A549 (cell line): ENCODE measurements at regions not wholly inside any gene's neighbourhood (a gene's known extent, or its start where the extent isn't known, plus 50 kb on each side); places are given as distances from the start of the nearest gene placed in this dataset.

Source experiments
- ATAC-seq, 2 experiments: fragments of 200-7000 bp in 1 of 2; fragments of >200 bp in 1 of 2; cut with Nextera tagmentation in 1 of 2; cut with Tn5 transposase in 1 of 2; 3 replicates each; pipeline versions ENCODE4 v1.8.0 to v1.9.1; 2018 to 2020; ENCODE audit warnings: mild to moderate bottlenecking in 1 of 2, moderate library complexity in 1 of 2
- CTCF ChIA-PET: fragments of 300-600 bp; sonication (Branson Sonifier 250); formaldehyde crosslinking; extraction: SDS; loops from one replicate; lab custom pipeline; 2021; ENCODE audit warnings: antibody characterized with exemption, inconsistent platforms; lab: Yijun Ruan, JAX
- POLR2A ChIA-PET: fragments of 350-600 bp; formaldehyde crosslinking; extraction: SDS; loops from one replicate; lab custom pipeline; 2021; ENCODE audit warnings: antibody characterized with exemption, inconsistent platforms; lab: Yijun Ruan, JAX
- DNase-seq, 2 experiments: peaks; one replicate each; pipeline versions ENCODE4 v3.0.0 to v3.0.0-alpha.2; 2011 to 2016; ENCODE audit warnings: low read depth in 1 of 2, low spot score in 1 of 2
- FAIRE-seq: peaks from 2 replicates; lab custom pipeline; 2011; peaks lifted over from hg19 to GRCh38; lab: Jason Lieb, UNC
- H3K27ac ChIP-seq, 2 experiments: fragments of >200 bp; sonication (Bioruptor Twin); formaldehyde crosslinking; 3 replicates each; pipeline ENCODE4 v1.5.1; 2016 to 2017
- H3K4me1 ChIP-seq: fragments of >200 bp; sonication (Bioruptor Twin); formaldehyde crosslinking; 3 replicates; pipeline ENCODE4 v1.6.1; 2016
- H3K4me2 ChIP-seq: fragments of >200 bp; sonication (Bioruptor Twin); formaldehyde crosslinking; 3 replicates; pipeline ENCODE4 v1.6.1; 2016
- H3K4me3 ChIP-seq: fragments of >200 bp; sonication (Bioruptor Twin); formaldehyde crosslinking; 3 replicates; pipeline ENCODE4 v1.5.1; 2016
- H3K9me3 ChIP-seq: fragments of >200 bp; sonication (Bioruptor Twin); formaldehyde crosslinking; 3 replicates; pipeline ENCODE4 v1.6.1; 2016
- CBX8 ChIP-seq: fragments of 200-600 bp; sonication (generic); IDR thresholded peaks from 2 replicates; pipeline ENCODE4 v1.6.1; 2016
- CEBPB ChIP-seq, 2 experiments: fragments of >200 bp in 1 of 2; sonication (Bioruptor Twin) in 1 of 2; formaldehyde crosslinking in 1 of 2; IDR thresholded peaks; 2 replicates each; pipeline ENCODE4 v1.6.1; 2012 to 2016
- CHD4 ChIP-seq: fragments of 200-600 bp; sonication (generic); IDR thresholded peaks from 2 replicates; pipeline ENCODE4 v1.6.1; 2016; ENCODE audit warnings: antibody characterized with exemption, mild to moderate bottlenecking, borderline replicate concordance
- EHF ChIP-seq: fragments of 250-450 bp; sonication (Bioruptor Pico); IDR thresholded peaks from 2 replicates; pipeline ENCODE4 v1.5.0; 2020; ENCODE audit warnings: mild to moderate bottlenecking
- FOSL2 ChIP-seq, 2 experiments: fragments of 450-650 bp in 1 of 2; fragments of >200 bp in 1 of 2; sonication (Bioruptor Twin) in 1 of 2; formaldehyde crosslinking; IDR thresholded peaks; 2 replicates each; pipeline versions ENCODE4 v1.5.0 to v1.6.1; 2016 to 2020; ENCODE audit warnings: mild to moderate bottlenecking in 1 of 2, moderate library complexity in 1 of 2
- FOXS1 ChIP-seq: fragments of 250-450 bp; sonication (Bioruptor Pico); IDR thresholded peaks from 2 replicates; pipeline ENCODE4 v1.5.0; 2020; ENCODE audit warnings: mild to moderate bottlenecking, moderate library complexity
- GATA3 ChIP-seq: IDR thresholded peaks from 2 replicates; pipeline ENCODE4 v1.6.1; 2012; ENCODE audit warnings: borderline replicate concordance
- HEYL ChIP-seq: fragments of 250-450 bp; sonication (Bioruptor Pico); IDR thresholded peaks from 2 replicates; pipeline ENCODE4 v1.8.0; 2021; ENCODE audit warnings: mild to moderate bottlenecking, moderate library complexity
- HOXA7 ChIP-seq: fragments of 250-450 bp; sonication (Bioruptor Pico); IDR thresholded peaks from 2 replicates; pipeline ENCODE4 v1.5.0; 2020; ENCODE audit warnings: mild to moderate bottlenecking, moderate library complexity
- HOXB5 ChIP-seq: fragments of 250-450 bp; sonication (Bioruptor Pico); IDR thresholded peaks from 2 replicates; pipeline ENCODE4 v1.5.0; 2020; ENCODE audit warnings: mild to moderate bottlenecking, moderate library complexity
- JUNB ChIP-seq: fragments of >200 bp; sonication (Bioruptor Twin); formaldehyde crosslinking; IDR thresholded peaks from 2 replicates; pipeline ENCODE4 v1.6.1; 2016
- KDM1A ChIP-seq: fragments of 200-600 bp; sonication (generic); IDR thresholded peaks from 2 replicates; pipeline ENCODE4 v1.6.1; 2016; ENCODE audit warnings: low read depth, mild to moderate bottlenecking
- MAFK ChIP-seq: fragments of 450-650 bp; IDR thresholded peaks from 2 replicates; pipeline ENCODE4 v1.6.1; 2014; ENCODE audit not compliant: partially characterized antibody
- MAZ ChIP-seq: fragments of 150-350 bp; IDR thresholded peaks from 2 replicates; pipeline ENCODE4 v1.6.1; 2014; ENCODE audit warnings: antibody characterized with exemption, low read depth, low read length, borderline replicate concordance
- MYC ChIP-seq: IDR thresholded peaks from 2 replicates; pipeline ENCODE4 v1.6.1; 2012; ENCODE audit warnings: mild to moderate bottlenecking, inconsistent platforms, low read length, improper control_type of control experiment, borderline replicate concordance
- NFE2L2 ChIP-seq: fragments of 150-350 bp; conservative IDR thresholded peaks from 2 replicates; pipeline ENCODE4 v1.6.1; 2014; ENCODE audit warnings: low read length
- PHF8 ChIP-seq: fragments of 200-600 bp; sonication (generic); IDR thresholded peaks from 2 replicates; pipeline ENCODE4 v1.6.1; 2016; ENCODE audit warnings: low read depth, mild to moderate bottlenecking, antibody characterized with exemption, moderate library complexity, borderline replicate concordance
- POLR2A ChIP-seq: IDR thresholded peaks from 2 replicates; pipeline ENCODE4 v1.6.1; 2012; ENCODE audit warnings: mild to moderate bottlenecking, low read length
- POLR2AphosphoS2 ChIP-seq: conservative IDR thresholded peaks from 2 replicates; pipeline ENCODE4 v1.6.1; 2012; ENCODE audit warnings: low read length, improper control_type of control experiment, inconsistent platforms
- RARB ChIP-seq: fragments of 250-450 bp; sonication (Bioruptor Pico); IDR thresholded peaks from 2 replicates; pipeline ENCODE4 v1.8.0; 2021; ENCODE audit warnings: mild to moderate bottlenecking, moderate library complexity
- RFX5 ChIP-seq: fragments of 450-650 bp; IDR thresholded peaks from 2 replicates; pipeline ENCODE4 v1.7.1; 2014; ENCODE audit warnings: antibody characterized with exemption, mild to moderate bottlenecking, moderate library complexity
- SMC3 ChIP-seq: fragments of >200 bp; sonication (Bioruptor Twin); formaldehyde crosslinking; IDR thresholded peaks from 3 replicates; pipeline ENCODE4 v1.6.1; 2018; ENCODE audit warnings: inconsistent platforms
- SREBF2 ChIP-seq: fragments of 450-650 bp; IDR thresholded peaks from 2 replicates; pipeline ENCODE4 v1.6.1; 2014; ENCODE audit warnings: mild to moderate bottlenecking, moderate library complexity
- TFCP2L1 ChIP-seq: fragments of 250-450 bp; sonication (Bioruptor Pico); IDR thresholded peaks from 2 replicates; pipeline ENCODE4 v1.5.0; 2021; ENCODE audit warnings: mild to moderate bottlenecking
- ZNF302 ChIP-seq: fragments of 250-450 bp; sonication (Bioruptor Pico); IDR thresholded peaks from 2 replicates; pipeline ENCODE4 v1.9.0; 2021; ENCODE audit warnings: inconsistent platforms, mild to moderate bottlenecking, moderate library complexity
- ZSCAN20 ChIP-seq: fragments of 250-450 bp; sonication (Bioruptor Pico); IDR thresholded peaks from 2 replicates; pipeline ENCODE4 v1.8.0; 2022; ENCODE audit warnings: mild to moderate bottlenecking, moderate library complexity
- WGBS: methylation state at CpG from one replicate; pipeline ENCODE4 v1.1.6; 2017; ENCODE audit errors: missing lambda C conversion rate; 5-methylcytosine and 5-hydroxymethylcytosine counted together
- TF ChIP-seq, protein P1 (sequence below): fragments of 150-350 bp; IDR thresholded peaks from 2 replicates; pipeline ENCODE4 v1.6.1; 2014; ENCODE audit warnings: low read depth, mild to moderate bottlenecking, low read length
- TF ChIP-seq, protein P2 (sequence below): fragments of 250-450 bp; sonication (Bioruptor Pico); IDR thresholded peaks from 2 replicates; pipeline ENCODE4 v1.5.0; 2020; ENCODE audit warnings: low read depth, mild to moderate bottlenecking, moderate library complexity
- TF ChIP-seq, protein P3 (sequence below): fragments of >200 bp; sonication (Bioruptor Twin); formaldehyde crosslinking; IDR thresholded peaks from 3 replicates; pipeline ENCODE4 v1.5.1; 2016
- TF ChIP-seq, protein P4 (sequence below): fragments of 450-650 bp; IDR thresholded peaks from 2 replicates; pipeline ENCODE4 v1.6.1; 2014; ENCODE audit warnings: antibody characterized with exemption

DNA sequence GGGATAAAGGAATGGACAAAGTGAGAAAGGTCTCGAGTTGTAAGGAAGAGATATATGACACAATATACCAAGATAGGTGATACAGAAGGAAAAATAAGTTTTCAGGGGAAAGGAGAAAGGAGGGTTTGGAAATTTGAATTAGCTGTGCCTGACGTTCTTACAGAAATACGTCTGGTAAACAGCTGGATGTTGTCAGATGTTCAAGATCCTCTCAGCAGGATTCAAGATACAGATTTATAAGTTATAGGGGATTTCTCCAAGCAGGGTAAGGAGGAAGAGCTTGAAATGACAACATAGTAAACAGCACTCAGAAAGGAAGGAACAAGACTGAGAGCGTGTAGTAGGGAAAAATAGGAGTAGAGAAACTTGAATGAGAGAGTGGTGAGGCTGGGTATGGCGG, 1184.1 kb downstream of the TYW1 start:
- Histone ChIP-seq H3K4me3 (no peak overlapping the region), H3K9me3 (no peaks in the 10 kb centered on the region), H3K4me2 (no peak overlapping the region), H3K27ac (no peak overlapping the region), H3K4me1 (peaks cover 5% of the 10 kb centered on the region)
- CTCF ChIA-PET: no interaction called here
- FAIRE-seq (no peak), DNase-seq (no peak), ATAC-seq (no peak)
- POLR2A ChIA-PET: no interaction called here
- TF ChIP-seq HEYL (no peak), HOXB5 (CRISPR knock-in tag) (no peak), ZNF302 (CRISPR knock-in tag) (no peak), JUNB (no peak), RFX5 (no peak), FOXS1 (CRISPR knock-in tag) (no peak), KDM1A (no peak), CBX8 (no peak), CEBPB (IDR thresholded peaks at IDR 0.05) (no peak), PHF8 (no peak), TFCP2L1 (CRISPR knock-in tag) (no peak), NFE2L2 (no peak)
- TF ChIP-seq, protein P1, sequence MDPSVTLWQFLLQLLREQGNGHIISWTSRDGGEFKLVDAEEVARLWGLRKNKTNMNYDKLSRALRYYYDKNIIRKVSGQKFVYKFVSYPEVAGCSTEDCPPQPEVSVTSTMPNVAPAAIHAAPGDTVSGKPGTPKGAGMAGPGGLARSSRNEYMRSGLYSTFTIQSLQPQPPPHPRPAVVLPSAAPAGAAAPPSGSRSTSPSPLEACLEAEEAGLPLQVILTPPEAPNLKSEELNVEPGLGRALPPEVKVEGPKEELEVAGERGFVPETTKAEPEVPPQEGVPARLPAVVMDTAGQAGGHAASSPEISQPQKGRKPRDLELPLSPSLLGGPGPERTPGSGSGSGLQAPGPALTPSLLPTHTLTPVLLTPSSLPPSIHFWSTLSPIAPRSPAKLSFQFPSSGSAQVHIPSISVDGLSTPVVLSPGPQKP: no peak
- TF ChIP-seq, protein P2, sequence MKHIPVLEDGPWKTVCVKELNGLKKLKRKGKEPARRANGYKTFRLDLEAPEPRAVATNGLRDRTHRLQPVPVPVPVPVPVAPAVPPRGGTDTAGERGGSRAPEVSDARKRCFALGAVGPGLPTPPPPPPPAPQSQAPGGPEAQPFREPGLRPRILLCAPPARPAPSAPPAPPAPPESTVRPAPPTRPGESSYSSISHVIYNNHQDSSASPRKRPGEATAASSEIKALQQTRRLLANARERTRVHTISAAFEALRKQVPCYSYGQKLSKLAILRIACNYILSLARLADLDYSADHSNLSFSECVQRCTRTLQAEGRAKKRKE: no peak
- WGBS: 65% methylated on average over 5 of the region's 5 CpGs

DNA sequence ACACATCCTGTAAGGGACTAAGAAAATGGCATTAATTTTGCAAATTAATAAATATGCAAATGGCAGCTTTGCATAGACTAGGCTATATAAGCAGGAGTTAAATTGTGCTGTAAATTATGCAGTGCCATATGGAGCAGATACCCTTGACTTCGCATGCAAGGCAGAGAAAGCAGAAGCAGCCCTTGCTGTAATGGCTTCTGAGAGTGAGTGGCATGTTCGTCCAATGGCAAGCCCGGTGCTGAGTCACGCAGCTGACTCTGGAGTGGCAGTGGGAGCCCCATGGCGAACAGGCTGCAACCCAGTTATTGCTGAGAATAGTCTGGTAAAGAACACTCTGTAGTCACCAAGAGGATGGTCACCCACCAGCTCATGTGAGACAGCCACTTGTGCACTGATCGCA, 1186.5 kb downstream of the TYW1 start:
- H3K4me2 ChIP-seq: no peak overlapping the region
- 73% methylated on average over 6 of the region's 6 CpGs for WGBS
- TF ChIP-seq POLR2A (no peak), SREBF2 (no peak), POLR2AphosphoS2 (no peak), MAZ (no peak), CHD4 (no peak)
- TF ChIP-seq, all 56 proteins: peak for 0
- ChIA-PET POLR2A (no interaction called here), CTCF (interaction anchor here (0.6 to 1.3 kb wide), 2 partner anchors 22 to 806 kb away, joined by 3 read pairs; no protein-coding TSS in a partner anchor)
- FAIRE-seq (no peak), DNase-seq (no peak), ATAC-seq (no peak)
- H3K9me3 ChIP-seq: no peaks in the 10 kb centered on the region
- H3K4me1 ChIP-seq: no peaks in the 10 kb centered on the region
- no peak overlapping the region for H3K27ac ChIP-seq
- no peak overlapping the region for H3K4me3 ChIP-seq

DNA sequence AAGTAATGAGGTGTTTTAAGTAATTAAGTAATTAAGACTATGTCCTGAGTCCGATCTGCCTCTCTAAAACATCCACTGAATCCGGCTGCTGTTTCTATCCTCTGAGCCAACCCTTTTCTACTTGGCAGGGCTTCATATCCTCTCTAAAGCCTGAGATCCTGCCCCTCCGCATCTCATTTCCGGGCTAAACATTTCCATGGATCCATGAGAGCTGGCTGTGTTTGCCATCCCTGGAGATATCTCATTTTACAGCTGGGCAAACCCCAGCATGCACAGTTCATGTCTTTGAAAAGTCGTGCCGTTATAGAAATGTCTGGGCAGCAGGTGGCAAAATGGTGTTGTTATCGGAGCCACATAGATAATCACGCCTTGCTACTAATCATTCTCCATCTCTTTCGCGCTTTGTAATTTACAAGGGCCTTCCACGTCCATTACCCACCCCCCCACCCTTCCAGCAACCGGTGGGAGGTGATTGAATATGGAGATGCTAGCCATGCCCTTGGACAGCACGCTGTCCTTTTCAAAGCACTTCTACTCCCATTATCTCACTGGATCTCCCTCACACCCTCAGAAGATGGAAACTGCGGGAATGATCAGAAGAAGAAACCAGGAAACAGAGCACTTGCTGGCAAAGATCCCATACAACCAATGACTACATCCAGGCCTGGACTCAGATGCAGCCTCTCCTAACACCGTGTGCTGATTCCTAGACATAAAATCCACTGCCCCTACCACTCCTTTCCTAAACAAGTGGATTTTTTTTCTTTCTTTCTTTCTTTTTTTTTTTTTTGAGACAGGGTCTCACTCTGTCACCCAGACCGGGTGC, 1189.2 kb downstream of the TYW1 start:
- H3K9me3 ChIP-seq: no peaks in the 10 kb centered on the region
- ATAC-seq: no peak
- WGBS: 67% methylated on average over 16 of the region's 16 CpGs
- no peaks in the 10 kb centered on the region for H3K4me1 ChIP-seq
- no peak for DNase-seq
- no peak overlapping the region for H3K4me2 ChIP-seq
- H3K27ac ChIP-seq: no peak overlapping the region
- POLR2A ChIA-PET: no interaction called here
- CTCF ChIA-PET: interaction anchor here (1.8 kb wide), 1 partner anchor 561 kb away, joined by 3 read pairs; no protein-coding TSS in a partner anchor
- FAIRE-seq: no peak
- H3K4me3 ChIP-seq: no peak overlapping the region
- no peak for TF ChIP-seq ZSCAN20 (CRISPR knock-in tag)
- no peak for TF ChIP-seq FOSL2 (IDR thresholded peaks at IDR 0.05)
- no peak for TF ChIP-seq FOSL2 (CRISPR knock-in tag; IDR thresholded peaks at IDR 0.05)
- no peak for TF ChIP-seq MAFK
- TF ChIP-seq CHD4: no peak
- no peak for TF ChIP-seq RFX5
- TF ChIP-seq, protein P3, sequence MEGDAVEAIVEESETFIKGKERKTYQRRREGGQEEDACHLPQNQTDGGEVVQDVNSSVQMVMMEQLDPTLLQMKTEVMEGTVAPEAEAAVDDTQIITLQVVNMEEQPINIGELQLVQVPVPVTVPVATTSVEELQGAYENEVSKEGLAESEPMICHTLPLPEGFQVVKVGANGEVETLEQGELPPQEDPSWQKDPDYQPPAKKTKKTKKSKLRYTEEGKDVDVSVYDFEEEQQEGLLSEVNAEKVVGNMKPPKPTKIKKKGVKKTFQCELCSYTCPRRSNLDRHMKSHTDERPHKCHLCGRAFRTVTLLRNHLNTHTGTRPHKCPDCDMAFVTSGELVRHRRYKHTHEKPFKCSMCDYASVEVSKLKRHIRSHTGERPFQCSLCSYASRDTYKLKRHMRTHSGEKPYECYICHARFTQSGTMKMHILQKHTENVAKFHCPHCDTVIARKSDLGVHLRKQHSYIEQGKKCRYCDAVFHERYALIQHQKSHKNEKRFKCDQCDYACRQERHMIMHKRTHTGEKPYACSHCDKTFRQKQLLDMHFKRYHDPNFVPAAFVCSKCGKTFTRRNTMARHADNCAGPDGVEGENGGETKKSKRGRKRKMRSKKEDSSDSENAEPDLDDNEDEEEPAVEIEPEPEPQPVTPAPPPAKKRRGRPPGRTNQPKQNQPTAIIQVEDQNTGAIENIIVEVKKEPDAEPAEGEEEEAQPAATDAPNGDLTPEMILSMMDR: no peak
- TF ChIP-seq SMC3: no peak
- no peak for TF ChIP-seq RARB
- no peak for TF ChIP-seq GATA3
- TF ChIP-seq EHF: no peak
- no peak for TF ChIP-seq POLR2A
- TF ChIP-seq JUNB: no peak
- TF ChIP-seq, protein P4, sequence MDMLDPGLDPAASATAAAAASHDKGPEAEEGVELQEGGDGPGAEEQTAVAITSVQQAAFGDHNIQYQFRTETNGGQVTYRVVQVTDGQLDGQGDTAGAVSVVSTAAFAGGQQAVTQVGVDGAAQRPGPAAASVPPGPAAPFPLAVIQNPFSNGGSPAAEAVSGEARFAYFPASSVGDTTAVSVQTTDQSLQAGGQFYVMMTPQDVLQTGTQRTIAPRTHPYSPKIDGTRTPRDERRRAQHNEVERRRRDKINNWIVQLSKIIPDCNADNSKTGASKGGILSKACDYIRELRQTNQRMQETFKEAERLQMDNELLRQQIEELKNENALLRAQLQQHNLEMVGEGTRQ: no peak
- no peak for TF ChIP-seq HOXA7 (CRISPR knock-in tag)
- no peak for TF ChIP-seq TFCP2L1 (CRISPR knock-in tag)
- no peak for TF ChIP-seq PHF8
- TF ChIP-seq MYC: no peak
- no peak for TF ChIP-seq CEBPB (IDR thresholded peaks at IDR 0.05)
